ENCODE measurements at regions not wholly inside any gene's neighbourhood (a gene's known extent, or its start where the extent isn't known, plus 50 kb on each side); places are given as distances from the start of the nearest gene placed in this dataset.

- 74 to 82% (median 77%) methylated on average over 5 of the region's 5 CpGs for WGBS, 4 donors
- Histone ChIP-seq H3K27me3 (no peaks in the 10 kb centered on the region), H3K36me3 (no peaks in the 10 kb centered on the region), H3K27ac (no peak overlapping the region), H3K4me1 (no peaks in the 10 kb centered on the region), H3K4me3 (no peak overlapping the region), H3K9me3 (peaks cover 0 to 3% (median 0%) of the 10 kb centered on the region in 12 donors)
- intact Hi-C loops (cut with DNase I): no loop called here
- no peak for TF ChIP-seq CTCF (IDR thresholded peaks at IDR 0.05)
- no peak for TF ChIP-seq POLR2A (IDR thresholded peaks at IDR 0.05)
- ATAC-seq (no peak), DNase-seq (no peak)
Measured at GRCh38 chr5:6248132-6248531, 130.2 kb downstream of the MED10 start.

GRCh38 chr5:6246820-6247437 is 131.4 kb downstream of the MED10 start:
- intact Hi-C loops (cut with DNase I): no loop called here
- H3K4me1 ChIP-seq: no peaks in the 10 kb centered on the region
- no peaks in the 10 kb centered on the region for H3K36me3 ChIP-seq

GRCh38 chr5:6244339-6244714 is 134.0 kb downstream of the MED10 start:
- ATAC-seq (no peak), DNase-seq (no peak)
- 55 to 74% (median 65%) methylated on average over 2 of the region's 2 CpGs for WGBS, 4 donors

More at GRCh38 chr5:6246820-6247437, 131.4 kb downstream of the MED10 start:
- ATAC-seq (no peak), DNase-seq (no peak)
- no peak overlapping the region for H3K27ac ChIP-seq
- 73 to 79% (median 74%) methylated on average over 4 of the region's 4 CpGs for WGBS, 4 donors
- H3K9me3 ChIP-seq: peaks cover 0 to 3% (median 0%) of the 10 kb centered on the region in 12 donors
- no peaks in the 10 kb centered on the region for H3K27me3 ChIP-seq
- no peak overlapping the region for H3K4me3 ChIP-seq
- TF ChIP-seq CTCF (IDR thresholded peaks at IDR 0.05): no peak
- TF ChIP-seq POLR2A (IDR thresholded peaks at IDR 0.05): no peak

More at GRCh38 chr5:6244339-6244714, 134.0 kb downstream of the MED10 start:
- H3K4me3 ChIP-seq: no peak overlapping the region
- no peaks in the 10 kb centered on the region for H3K4me1 ChIP-seq
- no peaks in the 10 kb centered on the region for H3K36me3 ChIP-seq
- no peak overlapping the region for H3K27ac ChIP-seq
- TF ChIP-seq POLR2A (IDR thresholded peaks at IDR 0.05): no peak
- TF ChIP-seq CTCF (IDR thresholded peaks at IDR 0.05): no peak
- no peaks in the 10 kb centered on the region for H3K27me3 ChIP-seq
- intact Hi-C loops (cut with DNase I): no loop called here
- peaks cover 0 to 15% (median 4%) of the 10 kb centered on the region in 12 donors for H3K9me3 ChIP-seq

Measured in heart left ventricle (tissue), 16 donors.